ENCODE measurements at regions not wholly inside any gene's neighbourhood (a gene's known extent, or its start where the extent isn't known, plus 50 kb on each side); places are given as distances from the start of the nearest gene placed in this dataset.

- CTCF ChIA-PET, result interaction anchor here (1.1 to 1.6 kb wide), 2 partner anchors 8 to 12 kb away, joined by 3 to 4 read pairs; no protein-coding TSS in a partner anchor
- Histone ChIP-seq H3K27me3 (ENCODE audit: control insufficient read depth, insufficient read depth, low read length) (no peaks in the 10 kb centered on the region), H3K4me3 (ENCODE audit: low read depth, low read length) (no peak overlapping the region), H3K36me3 (ENCODE audit: control insufficient read depth, insufficient read depth, low read length) (no peaks in the 10 kb centered on the region)
- POLR2A ChIA-PET, result no interaction called here
- no peak for DNase-seq (ENCODE audit: low read depth)
- TF ChIP-seq, protein P1, sequence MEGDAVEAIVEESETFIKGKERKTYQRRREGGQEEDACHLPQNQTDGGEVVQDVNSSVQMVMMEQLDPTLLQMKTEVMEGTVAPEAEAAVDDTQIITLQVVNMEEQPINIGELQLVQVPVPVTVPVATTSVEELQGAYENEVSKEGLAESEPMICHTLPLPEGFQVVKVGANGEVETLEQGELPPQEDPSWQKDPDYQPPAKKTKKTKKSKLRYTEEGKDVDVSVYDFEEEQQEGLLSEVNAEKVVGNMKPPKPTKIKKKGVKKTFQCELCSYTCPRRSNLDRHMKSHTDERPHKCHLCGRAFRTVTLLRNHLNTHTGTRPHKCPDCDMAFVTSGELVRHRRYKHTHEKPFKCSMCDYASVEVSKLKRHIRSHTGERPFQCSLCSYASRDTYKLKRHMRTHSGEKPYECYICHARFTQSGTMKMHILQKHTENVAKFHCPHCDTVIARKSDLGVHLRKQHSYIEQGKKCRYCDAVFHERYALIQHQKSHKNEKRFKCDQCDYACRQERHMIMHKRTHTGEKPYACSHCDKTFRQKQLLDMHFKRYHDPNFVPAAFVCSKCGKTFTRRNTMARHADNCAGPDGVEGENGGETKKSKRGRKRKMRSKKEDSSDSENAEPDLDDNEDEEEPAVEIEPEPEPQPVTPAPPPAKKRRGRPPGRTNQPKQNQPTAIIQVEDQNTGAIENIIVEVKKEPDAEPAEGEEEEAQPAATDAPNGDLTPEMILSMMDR (IDR thresholded peaks at IDR 0.05; ENCODE audit: insufficient read depth, low read depth, low read length), result no peak
Measured at GRCh38 chr12:105803292-105803691, 335.5 kb downstream of the NUAK1 start.

DNA sequence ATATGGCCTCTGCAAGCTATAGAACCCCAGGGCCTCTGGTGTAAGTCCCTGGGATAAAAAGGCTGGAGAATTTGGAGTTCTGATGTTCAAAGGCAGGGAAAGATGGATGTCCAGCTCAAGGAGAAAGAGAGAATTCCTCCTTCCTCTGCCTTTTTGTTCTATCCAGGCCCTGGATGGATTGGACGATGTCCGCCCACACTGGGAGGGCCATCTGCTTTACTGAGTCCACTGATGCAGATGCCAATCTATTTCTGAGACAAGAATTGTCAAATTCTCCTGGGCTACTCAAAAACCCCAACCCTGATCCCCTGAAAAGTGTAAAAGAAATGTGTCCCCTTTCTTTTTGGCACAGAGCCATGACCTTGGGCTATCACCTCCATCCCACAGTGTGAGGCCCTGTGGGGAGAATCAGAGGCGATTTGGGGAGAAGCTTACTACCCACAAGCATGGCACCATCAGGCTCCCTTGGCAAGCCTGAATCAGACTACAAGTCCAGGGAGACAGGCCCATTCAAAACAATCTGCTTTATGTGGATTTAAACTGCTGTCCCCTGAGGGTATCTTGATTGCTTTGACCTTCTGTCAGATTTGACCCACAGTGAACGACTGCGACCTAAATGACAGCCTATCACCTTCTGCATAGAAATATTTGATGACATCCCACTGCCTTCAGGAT lies 334.0 kb downstream of the NUAK1 start:
- TF ChIP-seq, protein P1 (IDR thresholded peaks at IDR 0.05; ENCODE audit: insufficient read depth, low read depth, low read length), result no peak
- Histone ChIP-seq H3K36me3 (ENCODE audit: control insufficient read depth, insufficient read depth, low read length) (no peaks in the 10 kb centered on the region), H3K27me3 (ENCODE audit: control insufficient read depth, insufficient read depth, low read length) (no peaks in the 10 kb centered on the region), H3K4me3 (ENCODE audit: low read depth, low read length) (no peak overlapping the region)
- no peak for DNase-seq (ENCODE audit: low read depth)
- CTCF ChIA-PET, result interaction anchor here (1.6 kb wide), 1 partner anchor 11 kb away, joined by 4 read pairs; no protein-coding TSS in a partner anchor
- POLR2A ChIA-PET, result no interaction called here

- Histone ChIP-seq H3K27me3 (ENCODE audit: control insufficient read depth, insufficient read depth, low read length) (no peaks in the 10 kb centered on the region), H3K4me3 (ENCODE audit: low read depth, low read length) (no peak overlapping the region), H3K36me3 (ENCODE audit: control insufficient read depth, insufficient read depth, low read length) (no peaks in the 10 kb centered on the region)
- TF ChIP-seq, protein P1 (IDR thresholded peaks at IDR 0.05; ENCODE audit: insufficient read depth, low read depth, low read length), result no peak
- POLR2A ChIA-PET, result no interaction called here
- DNase-seq (ENCODE audit: low read depth), result no peak
- CTCF ChIA-PET, result no interaction called here
Measured at GRCh38 chr12:105805730-105806399, 332.9 kb downstream of the NUAK1 start.

GRCh38 chr12:105806400-105806770 lies 332.4 kb downstream of the NUAK1 start:
- ChIA-PET CTCF (no interaction called here), POLR2A (no interaction called here)
- no peaks in the 10 kb centered on the region for H3K27me3 ChIP-seq (ENCODE audit: control insufficient read depth, insufficient read depth, low read length)
- TF ChIP-seq, protein P1 (IDR thresholded peaks at IDR 0.05; ENCODE audit: insufficient read depth, low read depth, low read length), result no peak
- H3K36me3 ChIP-seq (ENCODE audit: control insufficient read depth, insufficient read depth, low read length), result no peaks in the 10 kb centered on the region
- no peak for DNase-seq (ENCODE audit: low read depth)
- H3K4me3 ChIP-seq (ENCODE audit: low read depth, low read length), result no peak overlapping the region

DNA sequence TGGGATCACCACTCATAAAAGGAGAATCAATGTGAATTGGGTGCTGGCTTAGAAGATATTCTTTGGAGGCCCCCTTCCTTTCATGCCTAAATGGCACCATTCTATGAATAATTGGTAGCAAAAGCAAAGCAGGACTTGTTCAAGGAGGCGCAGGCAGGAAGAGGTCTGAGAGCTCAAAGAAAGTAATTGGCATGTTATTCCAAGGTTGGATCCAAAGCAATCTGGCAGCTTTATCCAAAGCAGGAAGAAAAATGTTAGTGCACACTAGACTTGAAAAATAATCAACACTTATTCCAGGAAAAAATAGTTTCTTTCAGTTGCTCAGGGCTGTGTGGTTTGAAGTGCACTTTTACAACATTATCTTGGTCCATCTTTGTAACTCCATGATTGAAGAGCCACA lies 326.4 kb downstream of the NUAK1 start:
- TF ChIP-seq, protein P1 (IDR thresholded peaks at IDR 0.05; ENCODE audit: insufficient read depth, low read depth, low read length), result no peak
- no peak for DNase-seq (ENCODE audit: low read depth)
- POLR2A ChIA-PET, result no interaction called here
- Histone ChIP-seq H3K27me3 (ENCODE audit: control insufficient read depth, insufficient read depth, low read length) (no peaks in the 10 kb centered on the region), H3K36me3 (ENCODE audit: control insufficient read depth, insufficient read depth, low read length) (no peaks in the 10 kb centered on the region), H3K4me3 (ENCODE audit: low read depth, low read length) (no peak overlapping the region)
- CTCF ChIA-PET, result no interaction called here
